NCI-H345 treated with DMSO at 0.1 percent for 48 hours (cell line): ENCODE measurements at regions not wholly inside any gene's neighbourhood (a gene's known extent, or its start where the extent isn't known, plus 50 kb on each side); places are given as distances from the start of the nearest gene placed in this dataset.

Source experiments
- DNase-seq: peaks from one replicate; lab custom pipeline; 2025; ENCODE audit not compliant: unreplicated experiment; lab: John Stamatoyannopoulos, UW

DNA sequence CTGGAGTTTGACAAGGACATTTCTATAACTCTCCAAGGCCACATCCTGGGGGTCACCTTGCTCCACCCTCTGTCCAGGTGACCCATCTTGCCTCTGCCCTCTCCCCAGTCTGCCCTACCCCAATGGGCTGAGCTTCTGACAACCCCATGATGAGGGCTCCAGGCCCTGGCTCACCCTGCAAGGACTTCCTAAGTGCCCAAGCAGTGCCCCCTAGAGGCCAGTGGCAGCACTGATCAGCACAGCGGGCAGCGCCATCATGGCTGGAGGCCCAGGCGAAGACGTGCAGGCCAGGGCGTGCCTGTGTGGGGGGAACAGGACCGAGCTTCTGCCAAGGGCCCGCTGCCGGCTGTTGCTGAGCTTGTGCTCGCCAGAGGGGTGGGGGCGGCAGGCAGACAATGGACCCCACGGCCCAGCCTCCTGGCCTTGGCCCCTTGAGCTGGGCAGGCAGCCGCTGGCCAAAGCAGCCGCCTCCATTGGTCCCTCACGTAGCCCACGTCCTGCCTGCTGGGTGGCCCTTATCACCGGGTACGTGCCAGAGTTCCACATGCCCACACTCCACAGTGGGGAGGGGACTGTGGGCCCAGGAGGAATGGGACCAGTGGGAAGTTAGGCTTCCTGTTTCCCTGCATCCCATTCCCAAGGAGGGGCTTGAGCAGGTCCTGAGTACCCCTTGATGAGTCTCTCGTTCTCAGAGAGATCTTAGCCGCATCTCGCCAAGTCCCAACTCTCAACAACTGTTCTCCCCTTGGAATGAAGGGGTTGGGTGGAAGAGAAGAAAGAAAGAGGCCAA lies 64.3 kb downstream of the MRPL14 start:
- no peak for DNase-seq

GRCh38 chr6:44062105-44062770 lies 65.0 kb downstream of the MRPL14 start:
- no peak for DNase-seq

DNA sequence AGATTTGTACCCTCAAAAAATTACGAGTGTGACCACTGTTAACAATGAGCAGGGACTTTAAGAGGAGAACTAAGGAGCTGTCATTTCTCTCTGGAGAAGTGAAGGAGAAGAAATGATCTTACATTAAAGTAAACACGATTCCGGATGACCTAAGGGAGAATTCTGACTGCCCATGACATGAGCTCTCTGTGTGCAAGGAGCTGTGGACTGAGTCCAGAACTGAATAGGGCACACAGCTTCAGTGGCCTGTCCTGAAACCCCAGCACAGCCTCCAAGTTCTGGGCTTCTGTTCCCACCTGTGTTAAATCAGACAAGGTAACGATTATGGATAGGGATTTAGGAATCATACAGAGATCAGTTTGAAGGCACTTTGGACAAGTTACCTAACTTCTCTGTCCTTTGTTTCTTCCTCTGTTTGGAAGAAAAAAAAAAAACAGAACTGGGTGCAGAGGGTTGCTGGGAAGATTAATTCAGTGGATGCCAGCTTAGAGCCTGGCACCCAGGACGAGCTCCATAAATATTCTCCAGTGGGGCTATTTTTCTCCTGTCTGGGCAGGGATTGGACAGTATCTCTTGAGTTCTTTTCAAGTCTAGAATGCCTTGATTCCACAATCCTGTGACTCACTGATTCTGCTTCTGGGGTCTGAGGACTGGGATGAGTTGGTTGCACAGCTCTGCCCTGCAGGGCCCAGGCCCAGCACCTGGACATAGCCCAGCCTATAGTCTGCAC lies 65.7 kb downstream of the MRPL14 start:
- no peak for DNase-seq

DNA sequence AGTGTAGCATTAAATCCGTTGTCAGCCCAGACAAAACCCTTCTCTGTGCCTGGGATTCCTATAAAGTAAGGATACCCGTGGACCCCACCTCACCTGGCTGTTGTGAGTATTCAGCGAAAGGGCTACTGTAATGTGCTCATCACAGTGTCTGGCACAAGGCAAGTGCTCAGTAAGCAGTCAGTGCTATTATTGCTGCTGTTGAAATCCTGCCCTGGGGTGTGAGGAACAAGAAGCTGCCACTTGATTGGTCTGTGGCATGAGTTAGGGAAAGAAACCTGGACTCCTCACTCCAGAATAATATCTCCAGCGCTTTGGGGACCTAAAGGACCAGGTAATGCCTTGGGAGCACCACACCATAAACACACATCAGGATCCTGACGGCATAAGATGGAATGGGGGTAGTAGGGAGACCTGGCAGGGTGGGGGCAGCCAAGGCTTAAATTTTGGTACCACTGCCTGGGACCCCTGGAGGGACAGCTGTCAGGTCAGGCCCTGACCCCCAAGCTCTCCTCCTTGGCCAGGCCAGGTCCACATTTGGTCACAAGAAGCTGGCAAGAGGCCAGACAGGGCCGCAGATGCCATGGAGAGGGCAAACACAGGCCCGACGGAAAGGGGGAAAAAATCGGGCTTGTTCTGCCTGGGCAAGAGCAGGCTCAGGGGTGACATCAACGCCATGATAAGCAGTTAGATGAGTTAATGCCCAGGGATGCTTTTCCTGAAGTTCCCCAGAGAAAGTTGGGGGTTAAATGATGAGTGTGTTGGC lies 66.5 kb downstream of the MRPL14 start:
- no peak for DNase-seq

DNA sequence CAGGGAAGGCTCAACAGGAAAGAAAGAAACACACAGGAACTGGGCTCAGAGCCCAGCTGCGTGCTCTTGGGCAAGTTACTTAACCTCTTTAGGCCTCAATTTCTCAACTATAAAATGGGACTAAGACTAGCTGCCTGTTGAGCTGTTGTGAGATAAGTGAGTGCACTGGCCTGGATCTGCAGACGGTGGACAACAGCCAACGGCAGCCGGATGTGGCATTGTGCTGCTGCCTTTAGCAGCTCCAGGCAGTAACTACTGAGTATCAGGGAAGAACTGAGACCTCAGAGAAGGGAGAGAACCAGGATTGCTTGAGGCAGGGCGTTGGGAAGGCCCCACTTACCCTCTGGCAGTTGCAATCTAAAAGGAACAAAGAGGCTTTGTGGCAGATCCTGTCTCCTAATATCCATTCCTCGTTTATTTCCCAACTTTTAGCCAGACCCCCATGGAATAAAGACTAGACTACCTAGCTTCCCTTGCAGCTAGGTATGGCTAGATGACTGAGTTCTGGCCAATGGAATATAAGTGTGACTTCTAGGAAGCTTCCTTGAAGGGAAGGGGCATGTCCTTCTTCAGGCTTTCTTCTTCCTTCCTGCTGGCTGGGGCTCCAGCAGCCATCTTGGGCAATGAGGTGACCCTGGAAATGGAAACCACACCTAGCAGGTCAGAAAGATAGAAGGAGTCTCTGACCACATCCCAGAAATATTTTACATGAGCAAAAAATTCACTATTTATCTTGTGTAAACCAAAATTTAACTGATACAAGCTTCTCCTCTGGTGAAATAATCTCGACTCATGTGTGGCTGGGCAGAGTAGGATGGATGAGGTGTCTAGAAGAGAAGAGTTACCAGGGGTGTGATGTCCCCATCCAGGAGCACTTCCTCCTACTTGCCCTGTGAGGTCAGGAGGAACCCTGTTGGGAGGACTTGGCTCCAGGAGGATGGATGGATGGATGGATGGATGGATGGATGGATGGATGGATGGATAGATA lies 67.6 kb downstream of the MRPL14 start:
- DNase-seq: no peak

- DNase-seq: no peak
Observed at GRCh38 chr6:44058617-44059358, 68.5 kb downstream of the MRPL14 start.

DNA sequence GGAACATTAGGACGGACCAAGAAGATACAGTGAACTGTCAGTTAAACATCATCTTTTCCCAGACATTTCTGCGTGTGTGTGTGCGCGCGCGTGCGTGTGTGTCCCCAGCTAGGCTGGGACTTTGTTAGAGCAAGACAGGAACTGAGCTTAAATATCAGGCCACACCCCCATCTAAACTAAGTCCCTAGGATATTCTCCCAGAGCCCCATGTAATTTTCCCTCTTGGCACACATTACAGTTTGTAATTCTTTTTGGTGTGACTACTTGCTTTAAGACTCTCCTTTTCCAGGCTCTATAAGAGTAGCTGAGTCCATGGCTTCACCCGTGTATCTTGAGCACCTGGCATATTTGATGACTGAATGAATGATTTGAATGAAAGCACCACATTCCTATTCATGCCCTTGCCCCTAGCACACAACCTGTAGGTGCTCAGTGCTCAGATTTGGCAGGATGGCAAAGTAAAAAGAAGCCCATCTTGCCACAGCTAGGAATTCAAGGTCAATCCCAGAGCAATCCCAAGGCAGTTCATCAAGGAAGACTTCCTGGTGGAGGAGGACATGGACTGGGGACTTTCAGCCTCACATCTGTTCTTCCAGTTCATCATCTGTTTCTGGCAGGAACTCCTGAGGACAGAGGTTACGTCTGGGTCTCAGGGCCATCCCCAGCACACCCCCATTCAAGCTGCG lies 69.2 kb downstream of the MRPL14 start:
- DNase-seq: no peak

GRCh38 chr6:44057238-44057930 lies 69.9 kb downstream of the MRPL14 start:
- DNase-seq: no peak

DNA sequence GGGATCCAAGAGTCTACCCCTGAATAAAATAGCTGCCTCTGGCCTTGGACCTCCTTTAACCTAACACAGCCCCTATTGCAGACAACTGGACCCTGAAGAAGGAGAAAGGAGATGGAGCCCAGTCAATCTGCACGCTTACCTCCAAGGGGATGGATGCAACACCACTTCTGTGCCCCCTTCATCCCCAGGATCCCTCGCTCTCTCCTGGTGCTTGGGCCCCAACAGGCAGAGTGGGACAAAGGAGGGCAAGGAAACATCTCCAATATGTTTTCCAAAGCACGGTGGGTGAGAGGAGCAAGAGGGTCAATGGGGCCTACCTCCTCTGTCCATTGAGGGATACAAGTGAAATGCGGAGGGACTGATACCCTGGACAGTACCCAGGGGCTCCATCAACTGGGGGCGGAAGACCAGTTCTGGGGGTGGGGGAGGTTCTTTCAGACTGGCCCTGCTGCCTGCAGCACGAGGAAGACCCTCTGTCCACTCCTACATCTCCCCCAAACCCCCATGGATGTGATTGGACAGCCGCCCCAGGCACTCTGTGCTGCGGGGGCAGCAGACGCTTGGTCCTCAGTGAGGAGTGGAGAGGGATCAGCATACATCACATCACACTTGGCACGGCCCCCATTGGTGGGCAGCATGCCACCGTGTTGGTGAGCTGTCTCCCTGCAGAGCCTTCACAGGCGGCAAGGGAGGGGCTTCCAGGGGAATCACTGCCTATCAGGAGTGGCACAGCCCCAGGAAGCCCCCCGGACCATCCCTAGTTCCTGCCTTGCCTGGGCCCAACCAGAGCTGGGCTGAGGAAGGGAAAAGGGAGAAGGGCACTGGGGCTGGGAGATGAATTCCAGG lies 70.6 kb downstream of the MRPL14 start:
- no peak for DNase-seq

- DNase-seq: no peak
Observed at GRCh38 chr6:44054721-44055559, 72.3 kb downstream of the MRPL14 start.

DNA sequence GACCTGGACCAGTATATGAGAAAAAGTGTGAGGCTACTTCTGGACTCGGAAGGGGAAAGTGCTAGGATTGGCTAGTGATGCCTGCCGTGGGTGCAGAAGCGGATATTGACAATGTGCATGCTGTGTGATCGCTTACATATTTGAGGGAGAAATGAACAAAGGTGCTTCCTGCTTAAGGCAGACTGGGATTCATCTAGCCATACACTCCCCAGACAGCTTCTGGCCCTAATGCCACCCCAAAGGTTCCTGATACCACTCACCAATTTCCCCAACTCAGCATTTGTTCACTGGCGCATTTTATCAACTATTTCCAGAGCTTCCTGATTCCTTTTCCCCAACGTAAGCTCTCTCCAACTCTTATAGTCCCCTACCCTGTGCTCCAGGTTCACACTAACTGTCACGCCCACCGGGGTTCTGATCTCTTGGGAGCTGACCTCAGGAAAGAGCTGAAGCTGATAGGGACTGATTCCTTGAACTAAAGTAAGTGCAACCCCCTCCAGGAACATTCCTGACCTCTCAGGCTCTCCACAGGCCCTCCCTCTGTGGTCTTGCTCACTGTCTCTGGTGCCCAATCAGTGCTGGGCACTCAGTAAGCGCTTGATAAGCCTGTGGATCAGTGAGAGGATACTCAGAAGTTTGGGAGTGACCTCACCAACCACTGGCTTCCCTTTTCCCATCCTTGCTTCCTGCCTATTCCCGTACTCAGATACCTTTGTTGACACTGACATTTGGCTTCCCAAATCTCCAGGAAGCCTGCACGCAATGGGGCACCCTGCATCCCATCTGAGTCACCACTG lies 73.3 kb downstream of the MRPL14 start:
- DNase-seq: no peak

DNA sequence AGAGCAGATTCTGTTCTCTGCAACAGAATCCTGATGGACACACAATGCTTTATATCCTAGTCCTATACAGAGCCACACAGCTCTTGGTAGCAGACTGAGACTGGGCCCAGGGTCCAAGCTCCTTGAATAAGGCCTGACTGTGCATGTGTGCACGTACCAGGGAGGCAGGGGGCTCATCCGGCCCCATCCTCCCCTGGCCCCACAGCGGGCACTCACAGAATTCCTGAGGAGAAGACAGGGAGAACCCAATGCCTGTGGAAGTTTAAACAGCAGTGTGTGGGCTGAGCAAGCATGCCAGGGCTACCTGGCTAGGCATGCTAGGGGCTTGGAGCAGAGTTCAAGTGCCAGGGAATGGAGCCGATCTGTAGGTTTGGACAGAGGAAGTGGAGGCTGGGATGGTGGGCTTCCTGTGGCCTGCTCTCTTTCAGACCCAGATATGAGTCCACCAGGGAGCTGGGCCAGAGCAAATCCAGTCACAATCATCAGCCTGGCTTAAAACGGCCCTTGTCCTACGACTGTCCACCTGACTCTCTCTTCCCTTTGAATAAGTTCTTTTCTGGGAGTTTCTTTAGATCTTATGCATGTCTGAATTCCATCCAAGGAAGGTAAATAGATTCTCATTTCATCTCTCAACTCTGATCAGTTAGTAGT lies 74.0 kb downstream of the MRPL14 start:
- no peak for DNase-seq

GRCh38 chr6:44052419-44053023 lies 74.7 kb downstream of the MRPL14 start:
- no peak for DNase-seq

DNA sequence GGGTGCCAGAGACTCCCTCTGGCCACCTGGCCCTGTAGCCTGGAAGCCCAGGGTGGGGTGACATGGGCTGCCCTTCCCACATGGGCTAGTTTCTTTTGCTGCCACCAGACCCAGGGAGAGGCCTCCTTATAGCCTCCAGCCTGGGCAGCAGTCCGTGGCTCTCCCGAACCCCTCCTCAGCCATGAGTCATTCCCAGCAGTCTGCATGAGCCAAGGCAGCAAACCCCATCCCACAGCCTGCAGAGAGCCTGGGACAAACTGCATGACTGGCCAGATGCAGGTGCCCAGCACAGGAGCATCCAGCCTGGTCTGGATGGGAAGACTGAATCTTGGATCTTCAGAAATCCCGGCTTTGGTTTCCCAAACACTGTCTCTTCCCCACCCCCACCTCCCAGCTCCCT lies 75.7 kb downstream of the MRPL14 start:
- no peak for DNase-seq
